ENCODE measurements at regions not wholly inside any gene's neighbourhood (a gene's known extent, or its start where the extent isn't known, plus 50 kb on each side); places are given as distances from the start of the nearest gene placed in this dataset.

GRCh38 chr13:54980651-54981050, 1952.0 kb downstream of the OLFM4 start:
- Histone ChIP-seq H3K4me1 (replicated peaks in 1 of 4; ENCODE audit: control insufficient read depth in 3 of 4, insufficient read depth in 4 of 4, low read length in 3 of 4) (no peaks in the 10 kb centered on the region), H2BK20ac (ENCODE audit: low read length) (no peak overlapping the region), H4K8ac (ENCODE audit: extremely low read depth, insufficient read depth, low read length) (no peak overlapping the region), H3K27ac (ENCODE audit: low read depth, low read length) (no peak overlapping the region), H3K36me3 (ENCODE audit: control insufficient read depth in 2 of 4, insufficient read depth in 4 of 4, low read length in 3 of 4) (no peaks in the 10 kb centered on the region), H4K91ac (replicated peaks; ENCODE audit: insufficient read length, low read length) (no peak overlapping the region), H2BK120ac (replicated peaks; ENCODE audit: low read depth, low read length) (peak overlapping the region; percentile 55), H3K4me3 (ENCODE audit: extremely low read depth in 1 of 4, insufficient read depth in 2 of 4, low read depth in 3 of 4, low read length in 4 of 4) (no peak overlapping the region), H2BK12ac (ENCODE audit: low read depth, low read length) (no peak overlapping the region), H4K5ac (ENCODE audit: insufficient read length, low read depth, low read length) (no peak overlapping the region), H3K18ac (ENCODE audit: extremely low read depth, low read length) (no peak overlapping the region), H3K9me3 (ENCODE audit: insufficient read depth in 2 of 2, low read depth in 1 of 2, low read length in 1 of 2) (no peaks in the 10 kb centered on the region; a peak in 1 of 4 replicates), H3K23ac (ENCODE audit: insufficient read length) (no peak overlapping the region), H2AFZ (ENCODE audit: low read length) (no peak overlapping the region; the same call in 1 of the 2 replicates), H3K4me2 (ENCODE audit: insufficient read depth in 1 of 2, low read depth in 2 of 2, low read length in 2 of 2) (no peak overlapping the region), H2AK5ac (ENCODE audit: low read depth, low read length) (no peak overlapping the region), H3K27me3 (replicated peaks in 1 of 4; ENCODE audit: control insufficient read depth in 3 of 4, extremely low read depth in 1 of 4, insufficient read depth in 3 of 4, low read length in 3 of 4) (no peaks in the 10 kb centered on the region), H2BK15ac (ENCODE audit: low read length) (no peak overlapping the region), H3K79me1 (ENCODE audit: low read depth, low read length) (no peaks in the 10 kb centered on the region), H3K56ac (replicated peaks; ENCODE audit: insufficient read length, low read depth, low read length) (no peak overlapping the region), H3K9ac (replicated peaks in 1 of 4; ENCODE audit: extremely low read depth in 1 of 4, low read depth in 3 of 4, low read length in 3 of 4) (no peak overlapping the region), H3K14ac (ENCODE audit: insufficient read length) (no peak overlapping the region), H4K20me1 (replicated peaks in 1 of 2; ENCODE audit: control insufficient read depth in 1 of 2, insufficient read depth in 2 of 2, low read length in 2 of 2) (no peaks in the 10 kb centered on the region), H3K79me2 (ENCODE audit: control insufficient read depth in 1 of 2, insufficient read depth in 2 of 2, low read length in 2 of 2) (no peaks in the 10 kb centered on the region), H3K23me2 (ENCODE audit: low read depth, low read length) (no peaks in the 10 kb centered on the region), H3K4ac (replicated peaks; ENCODE audit: insufficient read length, low read depth, low read length) (no peak overlapping the region), H2BK5ac (ENCODE audit: low read depth, low read length) (no peak overlapping the region)
- ChIA-PET CTCF (ENCODE audit: partially characterized antibody) (no interaction called here), POLR2A (ENCODE audit: partially characterized antibody) (no interaction called here)
- FAIRE-seq (no peak), DNase-seq (ENCODE audit: low read depth in 1 of 2, low spot score in 2 of 2) (no peak)
- TF ChIP-seq ASH2L (IDR thresholded peaks at IDR 0.05; ENCODE audit: low read length) = no peak
- TF ChIP-seq MAFK (IDR thresholded peaks at IDR 0.05; ENCODE audit: low read depth, low read length) = no peak
- TF ChIP-seq CREB1 (IDR thresholded peaks at IDR 0.05) = no peak
- TF ChIP-seq EGR1 (IDR thresholded peaks at IDR 0.05; ENCODE audit: borderline replicate concordance, low read depth, low read length) = no peak
- TF ChIP-seq CBX5 (IDR thresholded peaks at IDR 0.05; ENCODE audit: low read depth, low read length) = no peak
- TF ChIP-seq BCL11A (IDR thresholded peaks at IDR 0.05; ENCODE audit: low read depth in 2 of 2, low read length in 2 of 2) = no peak
- no peak for TF ChIP-seq CTCF (IDR thresholded peaks at IDR 0.05; ENCODE audit: control extremely low read depth in 1 of 3, insufficient read depth in 1 of 3, low read depth in 1 of 3, low read length in 3 of 3)
- TF ChIP-seq KDM4A (IDR thresholded peaks at IDR 0.05; ENCODE audit: low read depth, low read length, severe bottlenecking) = no peak
- TF ChIP-seq TCF12 (IDR thresholded peaks at IDR 0.05; ENCODE audit: low read depth, low read length) = no peak
- TF ChIP-seq FOSL1 (IDR thresholded peaks at IDR 0.05; ENCODE audit: insufficient read depth, low read depth, low read length) = no peak
- no peak for TF ChIP-seq POLR2A (IDR thresholded peaks at IDR 0.05; ENCODE audit: control extremely low read depth in 1 of 2, low read depth in 2 of 2, low read length in 2 of 2)
- no peak for TF ChIP-seq KDM1A (IDR thresholded peaks at IDR 0.05; ENCODE audit: borderline replicate concordance, low read length)
- WGBS, 2 experiments (ENCODE audit: extremely low coverage in 1 of 2, insufficient coverage in 1 of 2, insufficient read length in 1 of 2, insufficient replicate concordance in 2 of 2, low coverage in 1 of 2, low lambda C conversion rate in 2 of 2, missing lambda C conversion rate in 1 of 2) = 99% methylated on average over 3 of the region's 3 CpGs; no CpG with 5 or more reads in 1 of the 2 experiments

Measured in H1 (cell line).